HG03097 (cell line): ENCODE measurements at regions not wholly inside any gene's neighbourhood (a gene's known extent, or its start where the extent isn't known, plus 50 kb on each side); places are given as distances from the start of the nearest gene placed in this dataset.

Experiments used
- ATAC-seq: cut with Tn5 transposase; IDR thresholded peaks from one replicate; pipeline ENCODE4 v1.9.1; 2021; ENCODE audit not compliant: unreplicated experiment, low FRiP score

GRCh38 chr2:180747728-180748127 is 232.7 kb upstream of the UBE2E3 start:
- ATAC-seq = no peak

- no peak for ATAC-seq
Measured at GRCh38 chr2:180743401-180743800, 237.0 kb upstream of the UBE2E3 start.

- ATAC-seq = no peak
Measured at GRCh38 chr2:180742801-180743200, 237.6 kb upstream of the UBE2E3 start.

- ATAC-seq = no peak
Measured at GRCh38 chr2:180739070-180739469, 241.3 kb upstream of the UBE2E3 start.

- no peak for ATAC-seq
Measured at GRCh38 chr2:180735799-180736198, 244.6 kb upstream of the UBE2E3 start.

GRCh38 chr2:180734382-180734781 is 246.0 kb upstream of the UBE2E3 start:
- no peak for ATAC-seq

GRCh38 chr2:180733330-180733729 is 247.1 kb upstream of the UBE2E3 start:
- ATAC-seq = no peak

- ATAC-seq = no peak
Measured at GRCh38 chr2:180732337-180732736, 248.1 kb upstream of the UBE2E3 start.

- no peak for ATAC-seq
Measured at GRCh38 chr2:180730976-180731375, 249.4 kb upstream of the UBE2E3 start.

GRCh38 chr2:180728928-180729559 is 251.4 kb upstream of the UBE2E3 start:
- no peak for ATAC-seq

- no peak for ATAC-seq
Measured at GRCh38 chr2:180723712-180724111, 256.7 kb upstream of the UBE2E3 start.

- ATAC-seq = no peak
Measured at GRCh38 chr2:180722551-180723239, 257.7 kb upstream of the UBE2E3 start.

- ATAC-seq = no peak
Measured at GRCh38 chr2:180720829-180721228, 259.6 kb upstream of the UBE2E3 start.

GRCh38 chr2:180717588-180717987 is 262.8 kb upstream of the UBE2E3 start:
- ATAC-seq = no peak

- no peak for ATAC-seq
Measured at GRCh38 chr2:180716186-180717180, 263.9 kb upstream of the UBE2E3 start.

- no peak for ATAC-seq
Measured at GRCh38 chr2:180715044-180715443, 265.4 kb upstream of the UBE2E3 start.

GRCh38 chr2:180709392-180710145 is 270.8 kb upstream of the UBE2E3 start:
- ATAC-seq = no peak

- no peak for ATAC-seq
Measured at GRCh38 chr2:180707884-180708205, 272.6 kb upstream of the UBE2E3 start.

- ATAC-seq = no peak
Measured at GRCh38 chr2:180707175-180707883, 273.1 kb upstream of the UBE2E3 start.

GRCh38 chr2:180706694-180707093 is 273.7 kb upstream of the UBE2E3 start:
- no peak for ATAC-seq
